ENCODE measurements at regions not wholly inside any gene's neighbourhood (a gene's known extent, or its start where the extent isn't known, plus 50 kb on each side); places are given as distances from the start of the nearest gene placed in this dataset.

- no peaks in the 10 kb centered on the region for H3K27me3 Mint-ChIP-seq (ENCODE audit: unreplicated experiment)
- no peak overlapping the region for H3K27ac Mint-ChIP-seq (ENCODE audit: unreplicated experiment)
- no peaks in the 10 kb centered on the region for H3K4me1 Mint-ChIP-seq (ENCODE audit: unreplicated experiment)
- no peaks in the 10 kb centered on the region for H3K9me3 Mint-ChIP-seq (ENCODE audit: unreplicated experiment)
- no peak overlapping the region for H3K4me3 Mint-ChIP-seq (ENCODE audit: unreplicated experiment)
- DNase-seq (ENCODE audit: low spot score): no peak
- TF ChIP-seq CTCF (IDR thresholded peaks at IDR 0.05; ENCODE audit: unreplicated experiment): no peak
- no peaks in the 10 kb centered on the region for H3K36me3 Mint-ChIP-seq (ENCODE audit: low read depth, unreplicated experiment)
Observed at GRCh38 chr17:13222975-13223374, 205.1 kb upstream of the ELAC2 start.

- Mint-ChIP-seq H3K36me3 (ENCODE audit: low read depth, unreplicated experiment) (no peaks in the 10 kb centered on the region), H3K4me1 (ENCODE audit: unreplicated experiment) (no peaks in the 10 kb centered on the region), H3K27me3 (ENCODE audit: unreplicated experiment) (peaks cover 2% of the 10 kb centered on the region), H3K27ac (ENCODE audit: unreplicated experiment) (no peak overlapping the region), H3K9me3 (ENCODE audit: unreplicated experiment) (no peaks in the 10 kb centered on the region), H3K4me3 (ENCODE audit: unreplicated experiment) (no peak overlapping the region)
- no peak for DNase-seq (ENCODE audit: low spot score)
- TF ChIP-seq CTCF (IDR thresholded peaks at IDR 0.05; ENCODE audit: unreplicated experiment): no peak
Observed at GRCh38 chr17:13212860-13213259, 195.0 kb upstream of the ELAC2 start.

- H3K4me3 Mint-ChIP-seq (ENCODE audit: unreplicated experiment): no peak overlapping the region
- TF ChIP-seq CTCF (IDR thresholded peaks at IDR 0.05; ENCODE audit: unreplicated experiment): no peak
- peaks cover 2% of the 10 kb centered on the region for H3K27me3 Mint-ChIP-seq (ENCODE audit: unreplicated experiment)
- H3K9me3 Mint-ChIP-seq (ENCODE audit: unreplicated experiment): no peaks in the 10 kb centered on the region
- DNase-seq (ENCODE audit: low spot score): no peak
- no peak overlapping the region for H3K27ac Mint-ChIP-seq (ENCODE audit: unreplicated experiment)
- H3K4me1 Mint-ChIP-seq (ENCODE audit: unreplicated experiment): no peaks in the 10 kb centered on the region
- no peaks in the 10 kb centered on the region for H3K36me3 Mint-ChIP-seq (ENCODE audit: low read depth, unreplicated experiment)
Observed at GRCh38 chr17:13209081-13209480, 191.3 kb upstream of the ELAC2 start.

GRCh38 chr17:13204607-13205237 is 186.9 kb upstream of the ELAC2 start:
- Mint-ChIP-seq H3K27ac (ENCODE audit: unreplicated experiment) (no peak overlapping the region), H3K4me3 (ENCODE audit: unreplicated experiment) (no peak overlapping the region), H3K9me3 (ENCODE audit: unreplicated experiment) (no peaks in the 10 kb centered on the region), H3K4me1 (ENCODE audit: unreplicated experiment) (no peaks in the 10 kb centered on the region), H3K27me3 (ENCODE audit: unreplicated experiment) (peaks cover 1% of the 10 kb centered on the region), H3K36me3 (ENCODE audit: low read depth, unreplicated experiment) (no peaks in the 10 kb centered on the region)
- DNase-seq (ENCODE audit: low spot score): no peak
- TF ChIP-seq CTCF (IDR thresholded peaks at IDR 0.05; ENCODE audit: unreplicated experiment): no peak

GRCh38 chr17:13202835-13203234 is 185.0 kb upstream of the ELAC2 start:
- no peaks in the 10 kb centered on the region for H3K4me1 Mint-ChIP-seq (ENCODE audit: unreplicated experiment)
- H3K4me3 Mint-ChIP-seq (ENCODE audit: unreplicated experiment): no peak overlapping the region
- no peak overlapping the region for H3K27ac Mint-ChIP-seq (ENCODE audit: unreplicated experiment)
- no peaks in the 10 kb centered on the region for H3K9me3 Mint-ChIP-seq (ENCODE audit: unreplicated experiment)
- H3K27me3 Mint-ChIP-seq (ENCODE audit: unreplicated experiment): no peaks in the 10 kb centered on the region
- no peak for TF ChIP-seq CTCF (IDR thresholded peaks at IDR 0.05; ENCODE audit: unreplicated experiment)
- DNase-seq (ENCODE audit: low spot score): no peak
- no peaks in the 10 kb centered on the region for H3K36me3 Mint-ChIP-seq (ENCODE audit: low read depth, unreplicated experiment)
